ENCODE measurements at regions not wholly inside any gene's neighbourhood (a gene's known extent, or its start where the extent isn't known, plus 50 kb on each side); places are given as distances from the start of the nearest gene placed in this dataset.

DNA sequence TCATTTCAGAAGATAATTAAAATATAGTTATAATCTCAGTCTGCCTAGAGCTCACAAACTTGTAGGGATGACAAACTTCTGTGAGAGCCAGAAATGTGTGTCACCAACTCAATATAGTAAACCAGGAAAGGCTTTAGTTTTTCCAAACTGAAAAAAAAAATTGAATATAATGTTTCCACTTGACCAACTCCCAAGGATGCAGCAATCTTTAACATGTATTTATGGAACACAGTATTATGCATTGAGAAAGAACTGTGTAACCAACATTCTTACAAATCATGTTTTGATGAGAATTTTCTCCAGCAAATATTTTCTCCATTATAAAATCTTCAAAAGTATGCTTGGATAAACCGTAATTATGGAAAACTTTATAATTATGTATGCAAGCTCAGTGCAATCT lies 50.1 kb upstream of the KLF12 start:
- ChIA-PET CTCF (no interaction called here), POLR2A (ENCODE audit: low non-redundant PET) (no interaction called here)
- H3K27me3 ChIP-seq (replicated peaks; ENCODE audit: insufficient read depth, low read depth, low read length, poor library complexity) = no peaks in the 10 kb centered on the region
- TF ChIP-seq EZH2 (IDR thresholded peaks at IDR 0.05; ENCODE audit: borderline replicate concordance, low read depth, low read length, poor library complexity, severe bottlenecking) = no peak
- TF ChIP-seq, protein P1, sequence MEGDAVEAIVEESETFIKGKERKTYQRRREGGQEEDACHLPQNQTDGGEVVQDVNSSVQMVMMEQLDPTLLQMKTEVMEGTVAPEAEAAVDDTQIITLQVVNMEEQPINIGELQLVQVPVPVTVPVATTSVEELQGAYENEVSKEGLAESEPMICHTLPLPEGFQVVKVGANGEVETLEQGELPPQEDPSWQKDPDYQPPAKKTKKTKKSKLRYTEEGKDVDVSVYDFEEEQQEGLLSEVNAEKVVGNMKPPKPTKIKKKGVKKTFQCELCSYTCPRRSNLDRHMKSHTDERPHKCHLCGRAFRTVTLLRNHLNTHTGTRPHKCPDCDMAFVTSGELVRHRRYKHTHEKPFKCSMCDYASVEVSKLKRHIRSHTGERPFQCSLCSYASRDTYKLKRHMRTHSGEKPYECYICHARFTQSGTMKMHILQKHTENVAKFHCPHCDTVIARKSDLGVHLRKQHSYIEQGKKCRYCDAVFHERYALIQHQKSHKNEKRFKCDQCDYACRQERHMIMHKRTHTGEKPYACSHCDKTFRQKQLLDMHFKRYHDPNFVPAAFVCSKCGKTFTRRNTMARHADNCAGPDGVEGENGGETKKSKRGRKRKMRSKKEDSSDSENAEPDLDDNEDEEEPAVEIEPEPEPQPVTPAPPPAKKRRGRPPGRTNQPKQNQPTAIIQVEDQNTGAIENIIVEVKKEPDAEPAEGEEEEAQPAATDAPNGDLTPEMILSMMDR (conservative IDR thresholded peaks at IDR 0.05; ENCODE audit: low read depth, low read length) = no peak
- H3K4me1 ChIP-seq (ENCODE audit: insufficient read depth, low read length, poor library complexity, severe bottlenecking) = no peaks in the 10 kb centered on the region
- no peak for DNase-seq (ENCODE audit: low spot score)
- H3K9me3 ChIP-seq (ENCODE audit: low read depth, low read length, poor library complexity, severe bottlenecking) = no peaks in the 10 kb centered on the region
- H3K36me3 ChIP-seq (ENCODE audit: insufficient read depth, low read length, poor library complexity, severe bottlenecking) = no peaks in the 10 kb centered on the region
- no TSS peak for BruUV-seq (replicated peaks)
- H3K4me3 ChIP-seq (ENCODE audit: low read depth, low read length, poor library complexity, severe bottlenecking) = no peak overlapping the region
- H3K27ac ChIP-seq (ENCODE audit: low read depth, low read length, poor library complexity, severe bottlenecking) = no peak overlapping the region
- intact Hi-C loops (cut with micrococcal nuclease; ENCODE audit: unreplicated experiment) = no loop called here
